ENCODE measurements at regions not wholly inside any gene's neighbourhood (a gene's known extent, or its start where the extent isn't known, plus 50 kb on each side); places are given as distances from the start of the nearest gene placed in this dataset.

GRCh38 chr6:104612541-104612940 lies 247.2 kb downstream of the HACE1 start:
- TF ChIP-seq CTCF (IDR thresholded peaks at IDR 0.05) (no peak), POLR2A (IDR thresholded peaks at IDR 0.05) (no peak)
